ENCODE measurements at regions not wholly inside any gene's neighbourhood (a gene's known extent, or its start where the extent isn't known, plus 50 kb on each side); places are given as distances from the start of the nearest gene placed in this dataset.

GRCh38 chr20:22801528-22801927 is 217.2 kb upstream of the FOXA2 start:
- TF ChIP-seq POLR2A (IDR thresholded peaks at IDR 0.05) = no peak
- no peak for TF ChIP-seq CTCF (IDR thresholded peaks at IDR 0.05)
- TF ChIP-seq POLR2AphosphoS5 (IDR thresholded peaks at IDR 0.05) = no peak

Data from prostate gland (tissue), 2 donors.